IMR-90 (cell line): ENCODE measurements at regions not wholly inside any gene's neighbourhood (a gene's known extent, or its start where the extent isn't known, plus 50 kb on each side); places are given as distances from the start of the nearest gene placed in this dataset.

Experiments used
- ATAC-seq: fragments of 200-7000 bp; cut with Tn5 transposase; 2 replicates; pipeline ENCODE4 v1.9.1; 2020; ENCODE audit warnings: low read depth, mild to moderate bottlenecking, moderate library complexity
- BruUV-seq: library from RNA; stranded (reverse); fragments of 400-500 nt; replicated peaks from 2 replicates; lab custom pipeline; 2021; lab: Mats Ljungman, UMichigan
- CTCF ChIA-PET: fragments of 300-600 bp; formaldehyde crosslinking; extraction: SDS; loops from one replicate; lab custom pipeline; 2021; ENCODE audit warnings: antibody characterized with exemption; lab: Yijun Ruan, JAX
- POLR2A ChIA-PET: fragments of 300-600 bp; sonication (Branson Sonifier 250); formaldehyde crosslinking; loops from one replicate; lab custom pipeline; 2022; ENCODE audit warnings: antibody characterized with exemption; ENCODE audit not compliant: unreplicated experiment; lab: Charles Lee
- DNase-seq: peaks from one replicate; pipeline ENCODE4 v3.0.0; 2013
- H2AFZ ChIP-seq: replicated peaks from 2 replicates; pipeline ENCODE3; 2013; ENCODE audit warnings: low read length, mild to moderate bottlenecking; ENCODE audit not compliant: poor library complexity
- H2AK5ac ChIP-seq: 2 replicates; pipeline ENCODE4 v1.6.1; 2013; ENCODE audit warnings: low read depth, low read length, inconsistent platforms
- H2AK9ac ChIP-seq: replicated peaks from 2 replicates; pipeline ENCODE3; 2013; ENCODE audit warnings: mild to moderate bottlenecking, low read depth, low read length, moderate library complexity; ENCODE audit not compliant: poor library complexity
- H2BK120ac ChIP-seq: 2 replicates; pipeline ENCODE4 v1.6.1; 2013; ENCODE audit warnings: low read depth, low read length, inconsistent platforms
- H2BK15ac ChIP-seq: 3 replicates; pipeline ENCODE4 v1.6.1; 2013; ENCODE audit warnings: low read depth, low read length, inconsistent platforms
- H2BK20ac ChIP-seq: 2 replicates; pipeline ENCODE4 v1.6.1; 2013; ENCODE audit warnings: low read depth, mild to moderate bottlenecking, inconsistent platforms, low read length, moderate library complexity
- H2BK5ac ChIP-seq: 2 replicates; pipeline ENCODE4 v1.6.1; 2013; ENCODE audit warnings: mild to moderate bottlenecking, low read depth, low read length, inconsistent platforms; ENCODE audit not compliant: poor library complexity, severe bottlenecking
- H3K14ac ChIP-seq: replicated peaks from 2 replicates; pipeline ENCODE4 v1.6.1; 2013; ENCODE audit warnings: low read depth, low read length, inconsistent platforms
- H3K18ac ChIP-seq: 2 replicates; pipeline ENCODE4 v1.6.1; 2013; ENCODE audit warnings: low read depth, low read length, control low read depth
- H3K23ac ChIP-seq: 2 replicates; pipeline ENCODE4 v1.6.1; 2013; ENCODE audit warnings: low read depth, low read length, inconsistent platforms
- H3K27ac ChIP-seq: 2 replicates; pipeline ENCODE4 v1.5.1; 2013; ENCODE audit warnings: mild to moderate bottlenecking, control low read depth, low read length; ENCODE audit not compliant: insufficient read depth
- H3K27me3 ChIP-seq: 2 replicates; pipeline ENCODE4 v1.6.1; 2013; ENCODE audit warnings: low read length; ENCODE audit not compliant: control insufficient read depth, insufficient read depth
- H3K36me3 ChIP-seq: 2 replicates; pipeline ENCODE4 v1.6.1; 2013; ENCODE audit warnings: low read length, mixed read lengths; ENCODE audit not compliant: control insufficient read depth, insufficient read depth
- H3K4ac ChIP-seq: 2 replicates; pipeline ENCODE4 v1.6.1; 2013; ENCODE audit warnings: low read depth, low read length, inconsistent platforms
- H3K4me1 ChIP-seq: 2 replicates; pipeline ENCODE4 v1.6.1; 2013; ENCODE audit warnings: low read length, mixed read lengths; ENCODE audit not compliant: control insufficient read depth, insufficient read depth
- H3K4me2 ChIP-seq: 2 replicates; pipeline ENCODE4 v1.6.1; 2013; ENCODE audit warnings: low read depth, mild to moderate bottlenecking, control low read depth, low read length, moderate library complexity
- H3K4me3 ChIP-seq: 2 replicates; pipeline ENCODE4 v1.5.1; 2013; ENCODE audit warnings: low read depth, mild to moderate bottlenecking, control low read depth, low read length, moderate library complexity; ENCODE audit not compliant: insufficient read depth
- H3K56ac ChIP-seq: 2 replicates; pipeline ENCODE4 v1.6.1; 2013; ENCODE audit warnings: low read length, inconsistent platforms; ENCODE audit not compliant: insufficient read depth; ENCODE audit errors: extremely low read depth
- H3K79me1 ChIP-seq, 2 experiments: 2 replicates each; pipeline ENCODE4 v1.6.1; 2013; ENCODE audit warnings: low read length in 2 of 2, inconsistent platforms in 1 of 2, low read depth in 1 of 2
- H3K9ac ChIP-seq: 2 replicates; pipeline ENCODE4 v1.6.1; 2013; ENCODE audit warnings: low read depth, low read length, control low read depth
- H3K9me1 ChIP-seq: 2 replicates; pipeline ENCODE4 v1.6.1; 2013; ENCODE audit warnings: low read length, inconsistent platforms; ENCODE audit not compliant: insufficient read depth
- H3K9me3 ChIP-seq: 2 replicates; pipeline ENCODE4 v1.6.1; 2013; ENCODE audit warnings: low read length; ENCODE audit not compliant: control insufficient read depth, insufficient read depth
- H4K20me1 ChIP-seq: 2 replicates; pipeline ENCODE4 v1.6.1; 2013; ENCODE audit warnings: low read length, inconsistent platforms; ENCODE audit not compliant: insufficient read depth
- H4K5ac ChIP-seq: 2 replicates; pipeline ENCODE4 v1.6.1; 2013; ENCODE audit warnings: mild to moderate bottlenecking, low read depth, low read length, control low read depth
- H4K8ac ChIP-seq, 2 experiments: 2 replicates each; pipeline ENCODE4 v1.6.1; 2013; ENCODE audit warnings: low read depth in 2 of 2, low read length in 2 of 2, control low read depth in 1 of 2, inconsistent platforms in 1 of 2
- H4K91ac ChIP-seq: 2 replicates; pipeline ENCODE4 v1.6.1; 2013; ENCODE audit warnings: low read depth, low read length, inconsistent platforms; ENCODE audit not compliant: insufficient read depth
- BHLHE40 ChIP-seq: fragments of 150-350 bp; IDR thresholded peaks from 2 replicates; pipeline ENCODE4 v1.6.1; 2016; ENCODE audit warnings: mild to moderate bottlenecking, low read depth, low read length
- CEBPB ChIP-seq: IDR thresholded peaks from 2 replicates; pipeline ENCODE4 v1.6.1; 2012; ENCODE audit warnings: low read depth, low read length, improper control_type of control experiment
- MAFK ChIP-seq: IDR thresholded peaks from 2 replicates; pipeline ENCODE4 v1.6.1; 2012; ENCODE audit warnings: low read depth, low read length, improper control_type of control experiment
- MXI1 ChIP-seq: IDR thresholded peaks from 2 replicates; pipeline ENCODE4 v1.6.1; 2012; ENCODE audit warnings: low read depth, mild to moderate bottlenecking, low read length, moderate library complexity, borderline replicate concordance
- SMC3 ChIP-seq: fragments of 150-350 bp; IDR thresholded peaks from 2 replicates; pipeline ENCODE4 v1.6.1; 2016; ENCODE audit warnings: low read depth, mild to moderate bottlenecking, antibody characterized with exemption, low read length, moderate library complexity
- WGBS, 2 experiments: methylation state at CpG; one replicate each; pipeline versions ENCODE4 v1.1.5 to v1.1.7; 2013; ENCODE audit warnings: missing lambda C conversion rate in 2 of 2; ENCODE audit not compliant: insufficient read length in 1 of 2; ENCODE audit errors: extremely low coverage in 2 of 2; 5-methylcytosine and 5-hydroxymethylcytosine counted together
- dilution Hi-C: fragments of 300-500 bp; cut with HindIII; formaldehyde crosslinking; loops from one replicate; pipeline ENCODE4 v1.14.3; 2018; ENCODE audit warnings: low sequenced_read_pairs; ENCODE audit not compliant: unreplicated experiment
- in situ Hi-C: fragments of 300-500 bp; cut with MboI; formaldehyde crosslinking; loops from 3 replicates; pipeline ENCODE4 v1.14.3; 2019; ENCODE audit warnings: low sequenced_read_pairs, inconsistent platforms, mixed read lengths
- intact Hi-C: fragments of 100-400 bp; cut with micrococcal nuclease; formaldehyde crosslinking; loops from 2 replicates; pipeline ENCODE4 v1.10.0; 2022
- TF ChIP-seq, protein P1 (sequence below): fragments of 150-350 bp; IDR thresholded peaks from 2 replicates; pipeline ENCODE4 v1.6.1; 2016; ENCODE audit warnings: low read depth, mild to moderate bottlenecking, low read length, moderate library complexity, borderline replicate concordance

DNA sequence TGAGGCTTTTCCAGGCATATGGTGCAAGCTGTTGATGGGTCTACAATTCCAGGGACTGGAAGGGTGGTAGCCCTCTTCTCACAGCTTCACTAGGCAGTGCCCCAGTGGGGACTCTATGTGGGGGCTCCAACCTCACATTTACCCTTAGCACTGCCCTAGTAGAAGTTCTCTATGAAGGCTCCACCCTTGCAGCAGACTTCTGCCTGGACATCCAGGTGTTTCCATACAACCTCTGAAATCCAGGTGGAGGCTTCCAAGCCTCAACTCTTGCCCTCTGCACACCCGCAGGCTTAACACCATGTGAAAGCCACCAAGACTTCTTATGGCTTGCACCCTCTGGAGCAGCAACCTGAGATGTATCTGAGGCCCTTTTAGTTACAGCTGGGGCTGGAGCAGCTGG, 87.8 kb downstream of the ZNF777 start:
- Histone ChIP-seq H4K5ac (no peak overlapping the region), H3K14ac (no peak overlapping the region), H3K79me1 (no peaks in the 10 kb centered on the region), H2BK15ac (no peak overlapping the region), H3K27ac (no peak overlapping the region), H2BK5ac (no peak overlapping the region), H3K4me3 (no peak overlapping the region), H2BK20ac (no peak overlapping the region), H2AFZ (no peak overlapping the region), H3K9me1 (no peaks in the 10 kb centered on the region), H3K18ac (no peak overlapping the region), H3K56ac (no peak overlapping the region), H2AK5ac (no peak overlapping the region), H3K9me3 (no peaks in the 10 kb centered on the region), H4K8ac (no peak overlapping the region), H3K9ac (no peak overlapping the region), H3K4me1 (no peaks in the 10 kb centered on the region), H3K36me3 (no peaks in the 10 kb centered on the region), H3K4me2 (no peak overlapping the region), H4K91ac (no peak overlapping the region), H2BK120ac (no peak overlapping the region), H3K4ac (no peak overlapping the region), H3K23ac (no peak overlapping the region), H3K27me3 (no peaks in the 10 kb centered on the region), H2AK9ac (no peak overlapping the region), H4K20me1 (no peaks in the 10 kb centered on the region)
- in situ Hi-C loops (no loop called here), dilution Hi-C loops (no loop called here), intact Hi-C loops (loop anchor here (10.0 kb wide), 1 partner anchor 48 kb away; no protein-coding TSS in a partner anchor)
- POLR2A ChIA-PET, result no interaction called here
- TF ChIP-seq MXI1, result no peak
- TF ChIP-seq BHLHE40, result no peak
- no peak for TF ChIP-seq CEBPB
- no peak for TF ChIP-seq SMC3
- no peak for TF ChIP-seq MAFK
- TF ChIP-seq, protein P1, sequence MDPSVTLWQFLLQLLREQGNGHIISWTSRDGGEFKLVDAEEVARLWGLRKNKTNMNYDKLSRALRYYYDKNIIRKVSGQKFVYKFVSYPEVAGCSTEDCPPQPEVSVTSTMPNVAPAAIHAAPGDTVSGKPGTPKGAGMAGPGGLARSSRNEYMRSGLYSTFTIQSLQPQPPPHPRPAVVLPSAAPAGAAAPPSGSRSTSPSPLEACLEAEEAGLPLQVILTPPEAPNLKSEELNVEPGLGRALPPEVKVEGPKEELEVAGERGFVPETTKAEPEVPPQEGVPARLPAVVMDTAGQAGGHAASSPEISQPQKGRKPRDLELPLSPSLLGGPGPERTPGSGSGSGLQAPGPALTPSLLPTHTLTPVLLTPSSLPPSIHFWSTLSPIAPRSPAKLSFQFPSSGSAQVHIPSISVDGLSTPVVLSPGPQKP, result no peak
- CTCF ChIA-PET, result no interaction called here
- ATAC-seq, result no peak
- BruUV-seq, result no TSS peak
- no CpG with 5 or more reads among the region's 1 CpG for WGBS, 2 experiments
- DNase-seq, result no peak
